IPS-NIHi11 (cell line): ENCODE measurements at regions not wholly inside any gene's neighbourhood (a gene's known extent, or its start where the extent isn't known, plus 50 kb on each side); places are given as distances from the start of the nearest gene placed in this dataset.

Experiments used
- DNase-seq: peaks from one replicate; pipeline ENCODE4 v3.0.0; 2012; ENCODE audit warnings: mixed read lengths, low spot score

- no peak for DNase-seq
Measured at GRCh38 chr18:78625847-78626246, 353.8 kb upstream of the SALL3 start.

- DNase-seq, result no peak
Measured at GRCh38 chr18:78627551-78628346, 351.9 kb upstream of the SALL3 start.

- DNase-seq, result no peak
Measured at GRCh38 chr18:78629426-78629825, 350.2 kb upstream of the SALL3 start.

- DNase-seq, result no peak
Measured at GRCh38 chr18:78630356-78630755, 349.3 kb upstream of the SALL3 start.

GRCh38 chr18:78630981-78631510 is 348.6 kb upstream of the SALL3 start:
- no peak for DNase-seq

- DNase-seq, result peak; percentile 63
Measured at GRCh38 chr18:78632111-78632541, 347.5 kb upstream of the SALL3 start.

- no peak for DNase-seq
Measured at GRCh38 chr18:78634061-78634696, 345.4 kb upstream of the SALL3 start.

GRCh38 chr18:78635093-78635800 is 344.4 kb upstream of the SALL3 start:
- DNase-seq, result no peak

- DNase-seq, result no peak
Measured at GRCh38 chr18:78636260-78636659, 343.4 kb upstream of the SALL3 start.

GRCh38 chr18:78637442-78638402 is 341.9 kb upstream of the SALL3 start:
- DNase-seq, result no peak

- no peak for DNase-seq
Measured at GRCh38 chr18:78639006-78639950, 340.3 kb upstream of the SALL3 start.

GRCh38 chr18:78640246-78640995 is 339.2 kb upstream of the SALL3 start:
- DNase-seq, result no peak

- DNase-seq, result no peak
Measured at GRCh38 chr18:78641689-78642231, 337.9 kb upstream of the SALL3 start.

GRCh38 chr18:78642296-78642951 is 337.2 kb upstream of the SALL3 start:
- DNase-seq, result no peak

- no peak for DNase-seq
Measured at GRCh38 chr18:78643004-78643403, 336.6 kb upstream of the SALL3 start.

- DNase-seq, result no peak
Measured at GRCh38 chr18:78643981-78644380, 335.6 kb upstream of the SALL3 start.

- no peak for DNase-seq
Measured at GRCh38 chr18:78645216-78645615, 334.4 kb upstream of the SALL3 start.

- DNase-seq, result no peak
Measured at GRCh38 chr18:78647018-78647417, 332.6 kb upstream of the SALL3 start.

GRCh38 chr18:78649421-78649820 is 330.2 kb upstream of the SALL3 start:
- no peak for DNase-seq
